ENCODE measurements at regions not wholly inside any gene's neighbourhood (a gene's known extent, or its start where the extent isn't known, plus 50 kb on each side); places are given as distances from the start of the nearest gene placed in this dataset.
"Not testable (repeated sequence)": the region's sequence is repeated elsewhere in the genome, so short reads cannot be mapped to it uniquely, and the experiment has no call there.

DNA sequence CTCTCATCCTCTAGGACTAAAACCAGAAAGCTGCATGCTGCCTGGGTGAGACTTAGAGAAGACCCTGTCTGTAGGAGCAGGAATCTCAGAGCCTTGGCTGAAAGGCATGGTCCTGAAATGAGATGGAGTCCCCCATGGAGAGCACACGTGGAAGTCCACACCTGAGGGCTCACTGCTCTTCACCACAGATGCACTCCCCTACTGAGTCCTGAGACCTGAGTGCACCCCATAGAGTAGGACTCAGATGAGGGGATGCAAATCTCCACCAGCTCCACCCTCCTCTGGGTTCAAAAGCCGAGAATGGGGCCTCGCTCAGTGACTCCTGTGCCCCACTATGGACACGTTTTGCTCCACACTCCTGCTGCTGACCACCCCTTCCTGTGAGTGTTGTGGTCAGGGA is 171.4 kb upstream of the TP53TG3 start:
- not testable (repeated sequence) for TF ChIP-seq TCF12 (IDR thresholded peaks at IDR 0.05)
- TF ChIP-seq, protein P1, sequence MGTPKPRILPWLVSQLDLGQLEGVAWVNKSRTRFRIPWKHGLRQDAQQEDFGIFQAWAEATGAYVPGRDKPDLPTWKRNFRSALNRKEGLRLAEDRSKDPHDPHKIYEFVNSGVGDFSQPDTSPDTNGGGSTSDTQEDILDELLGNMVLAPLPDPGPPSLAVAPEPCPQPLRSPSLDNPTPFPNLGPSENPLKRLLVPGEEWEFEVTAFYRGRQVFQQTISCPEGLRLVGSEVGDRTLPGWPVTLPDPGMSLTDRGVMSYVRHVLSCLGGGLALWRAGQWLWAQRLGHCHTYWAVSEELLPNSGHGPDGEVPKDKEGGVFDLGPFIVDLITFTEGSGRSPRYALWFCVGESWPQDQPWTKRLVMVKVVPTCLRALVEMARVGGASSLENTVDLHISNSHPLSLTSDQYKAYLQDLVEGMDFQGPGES (IDR thresholded peaks at IDR 0.05; ENCODE audit: low read depth, low read length), result not testable (repeated sequence)

Measured in SK-N-SH (cell line).